ENCODE measurements at regions not wholly inside any gene's neighbourhood (a gene's known extent, or its start where the extent isn't known, plus 50 kb on each side); places are given as distances from the start of the nearest gene placed in this dataset.

DNA sequence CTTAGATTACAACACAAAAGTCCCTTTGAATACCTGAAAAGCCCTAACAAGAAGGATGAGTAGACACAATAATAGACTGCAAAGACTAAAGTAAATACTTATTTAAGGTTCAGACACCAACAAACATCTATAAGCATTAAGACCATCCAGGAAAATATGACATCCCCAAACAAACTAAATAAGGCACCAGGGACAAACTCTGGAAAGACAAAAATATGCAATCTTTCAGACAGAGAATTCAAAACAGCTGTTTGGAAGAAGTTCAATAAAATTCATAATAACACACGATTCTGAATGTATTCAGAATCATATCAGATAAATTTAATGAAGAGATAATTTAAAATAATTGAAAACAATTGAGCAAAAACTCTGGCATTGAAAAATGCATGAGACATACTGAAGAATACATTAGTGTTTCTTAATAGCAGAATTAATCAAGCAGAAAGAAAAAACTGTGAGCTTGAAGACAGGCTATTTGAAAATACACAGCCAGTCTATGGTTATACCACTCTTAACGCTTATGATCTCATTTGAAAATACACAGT lies 1388.8 kb downstream of the DSC3 start:
- TF ChIP-seq, protein P1, sequence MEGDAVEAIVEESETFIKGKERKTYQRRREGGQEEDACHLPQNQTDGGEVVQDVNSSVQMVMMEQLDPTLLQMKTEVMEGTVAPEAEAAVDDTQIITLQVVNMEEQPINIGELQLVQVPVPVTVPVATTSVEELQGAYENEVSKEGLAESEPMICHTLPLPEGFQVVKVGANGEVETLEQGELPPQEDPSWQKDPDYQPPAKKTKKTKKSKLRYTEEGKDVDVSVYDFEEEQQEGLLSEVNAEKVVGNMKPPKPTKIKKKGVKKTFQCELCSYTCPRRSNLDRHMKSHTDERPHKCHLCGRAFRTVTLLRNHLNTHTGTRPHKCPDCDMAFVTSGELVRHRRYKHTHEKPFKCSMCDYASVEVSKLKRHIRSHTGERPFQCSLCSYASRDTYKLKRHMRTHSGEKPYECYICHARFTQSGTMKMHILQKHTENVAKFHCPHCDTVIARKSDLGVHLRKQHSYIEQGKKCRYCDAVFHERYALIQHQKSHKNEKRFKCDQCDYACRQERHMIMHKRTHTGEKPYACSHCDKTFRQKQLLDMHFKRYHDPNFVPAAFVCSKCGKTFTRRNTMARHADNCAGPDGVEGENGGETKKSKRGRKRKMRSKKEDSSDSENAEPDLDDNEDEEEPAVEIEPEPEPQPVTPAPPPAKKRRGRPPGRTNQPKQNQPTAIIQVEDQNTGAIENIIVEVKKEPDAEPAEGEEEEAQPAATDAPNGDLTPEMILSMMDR (IDR thresholded peaks at IDR 0.05) = no peak

DNA sequence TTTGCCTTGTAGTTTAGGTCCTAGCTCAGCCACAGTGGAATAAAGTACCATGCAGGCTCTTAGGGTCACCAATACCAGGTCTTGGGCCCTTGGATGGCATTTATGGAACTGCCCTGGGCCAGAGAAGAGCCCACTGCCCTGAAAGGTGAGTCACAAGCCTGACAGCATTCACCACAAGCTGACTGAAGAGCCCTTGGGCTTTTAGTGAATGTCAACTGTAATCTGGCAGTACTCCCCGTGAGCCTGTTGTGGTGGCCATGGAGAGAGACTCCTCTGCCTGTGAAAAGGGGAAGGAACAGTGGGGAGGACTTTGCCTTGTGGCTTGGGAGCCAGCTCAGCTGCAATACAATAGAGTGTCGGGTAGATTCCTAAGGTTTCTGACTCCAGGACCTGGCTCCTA lies 1389.7 kb downstream of the DSC3 start:
- TF ChIP-seq, protein P1 (IDR thresholded peaks at IDR 0.05) = no peak

DNA sequence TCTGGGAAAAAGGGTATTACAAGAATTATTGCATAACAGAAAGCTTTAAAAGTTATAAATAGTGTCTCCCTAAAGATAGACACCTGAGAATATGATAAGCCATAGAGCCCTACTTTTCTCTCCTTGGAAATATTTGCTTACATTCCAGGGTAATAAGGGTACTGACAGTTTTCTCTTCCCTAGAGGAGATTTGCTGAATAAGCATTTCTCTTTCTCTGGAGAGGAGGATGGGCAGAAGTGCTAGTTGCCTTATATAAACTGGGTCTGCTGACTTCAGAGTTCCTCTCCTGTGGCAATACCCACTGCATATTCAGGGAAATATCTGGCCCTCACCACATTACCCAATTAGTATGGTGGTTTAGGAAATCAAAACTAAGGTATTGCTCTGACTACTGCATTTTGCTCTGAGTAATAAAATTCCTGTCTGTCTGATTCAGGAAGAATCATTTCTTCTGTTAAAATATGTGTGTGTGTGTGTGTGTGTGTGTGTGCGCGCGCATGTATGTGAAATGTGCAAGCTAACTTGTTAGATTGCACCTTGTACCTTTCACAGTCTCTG lies 1391.3 kb downstream of the DSC3 start:
- TF ChIP-seq, protein P1 (IDR thresholded peaks at IDR 0.05) = no peak

DNA sequence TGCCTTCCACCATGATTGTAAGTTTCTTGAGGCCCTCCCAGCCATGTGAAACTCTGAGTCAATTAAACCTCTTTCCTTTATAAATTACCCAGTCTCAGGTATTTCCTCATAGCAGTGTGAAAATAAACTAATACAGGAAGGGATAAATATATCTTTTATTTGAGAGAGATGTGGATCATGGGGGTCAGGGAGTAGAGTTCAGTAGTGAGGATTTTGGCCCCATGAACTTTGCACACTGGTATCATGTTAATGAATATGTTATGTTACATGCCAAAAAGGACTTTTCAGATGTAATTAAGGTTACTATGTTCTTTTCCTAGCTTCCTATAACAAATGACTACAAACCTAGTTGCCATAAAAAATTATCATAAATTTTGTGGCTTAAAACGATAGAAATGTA lies 1393.7 kb downstream of the DSC3 start:
- TF ChIP-seq, protein P1 (IDR thresholded peaks at IDR 0.05) = no peak

DNA sequence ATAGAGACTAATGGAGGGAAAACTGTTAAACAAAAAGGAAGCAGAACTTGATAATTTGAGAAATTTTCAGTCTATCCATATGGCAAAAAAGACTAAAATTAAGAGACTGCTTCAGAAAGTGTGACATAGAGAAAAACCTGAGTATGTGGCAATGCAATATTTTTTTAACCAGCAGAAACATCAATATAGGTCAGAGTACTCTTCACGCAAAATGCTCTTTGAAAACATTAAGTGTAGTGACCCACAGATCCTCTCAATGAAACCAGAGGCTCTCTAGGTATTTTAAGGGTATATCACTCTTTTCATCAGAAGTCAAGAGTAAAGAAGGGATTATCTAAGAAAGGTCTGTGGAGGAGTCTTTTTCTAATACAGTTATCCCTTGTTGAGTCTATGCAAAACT lies 1394.8 kb downstream of the DSC3 start:
- TF ChIP-seq, protein P1 (IDR thresholded peaks at IDR 0.05) = no peak

DNA sequence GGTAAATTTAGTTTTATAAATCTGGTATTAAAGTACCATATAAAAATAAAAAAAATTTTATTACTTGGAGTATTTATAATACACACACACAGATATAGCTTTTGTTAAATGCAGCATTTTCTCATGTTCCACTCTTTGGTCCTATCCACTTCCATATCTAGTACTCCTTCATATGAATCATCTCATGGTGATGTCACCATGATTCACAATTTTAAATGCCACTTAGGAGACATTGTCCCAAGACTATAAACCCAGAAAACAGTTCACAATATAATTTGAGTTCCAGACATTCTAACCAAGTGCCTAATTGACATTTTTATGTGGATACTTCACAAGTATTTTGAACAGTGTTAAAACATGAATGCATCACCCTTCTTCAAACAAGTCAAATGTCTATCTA lies 1398.3 kb downstream of the DSC3 start:
- TF ChIP-seq, protein P1 (IDR thresholded peaks at IDR 0.05) = no peak

DNA sequence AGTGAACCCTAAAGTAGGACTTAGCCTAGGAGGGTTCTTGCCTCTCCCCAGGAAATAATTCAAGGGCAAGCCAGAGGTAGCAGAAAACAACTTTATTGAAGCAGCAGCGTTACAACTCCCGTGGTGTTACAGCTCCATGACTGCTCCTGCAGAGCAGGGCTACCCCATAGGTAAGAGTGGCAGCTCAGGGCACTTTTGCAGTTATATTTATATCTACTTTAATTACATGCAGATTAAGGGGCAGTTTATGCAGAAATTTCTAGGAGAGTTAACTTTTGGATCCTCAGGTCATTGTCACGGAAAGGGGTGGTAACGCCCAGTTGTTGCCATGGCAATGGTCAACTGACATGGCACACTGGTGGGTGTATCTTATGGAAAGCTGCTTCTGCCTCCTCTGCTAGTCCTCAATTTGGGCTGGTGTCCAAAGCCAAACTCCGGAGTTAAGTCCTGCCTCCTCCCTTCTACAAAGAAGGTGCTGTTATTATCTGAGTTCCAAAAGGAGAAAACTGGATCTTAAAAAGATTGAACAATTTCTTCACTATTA lies 1413.0 kb downstream of the DSC3 start:
- TF ChIP-seq, protein P1 (IDR thresholded peaks at IDR 0.05) = no peak
